ENCODE measurements at regions not wholly inside any gene's neighbourhood (a gene's known extent, or its start where the extent isn't known, plus 50 kb on each side); places are given as distances from the start of the nearest gene placed in this dataset.

DNA sequence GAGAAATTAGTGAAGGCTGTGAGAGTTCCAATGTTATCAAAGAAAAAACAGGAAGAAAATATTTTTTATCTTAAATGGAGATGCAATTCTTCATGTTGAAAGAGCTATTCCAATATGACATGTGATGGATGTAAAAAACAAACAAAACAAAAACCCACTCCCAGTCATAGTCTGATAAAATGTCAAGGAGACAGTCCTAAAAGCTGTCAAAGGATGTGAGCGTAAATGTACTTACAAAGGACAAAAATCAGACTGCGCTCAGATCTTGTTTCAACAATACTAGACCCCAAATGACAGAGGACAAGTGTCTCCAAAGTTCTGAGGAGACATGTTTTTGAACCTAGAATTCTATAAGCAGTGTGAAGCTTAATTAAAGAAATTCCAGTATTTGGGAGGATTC, 265.8 kb downstream of the PLPP3 start:
- no peak for TF ChIP-seq EZH2 (IDR thresholded peaks at IDR 0.05)
- TF ChIP-seq, protein P1, sequence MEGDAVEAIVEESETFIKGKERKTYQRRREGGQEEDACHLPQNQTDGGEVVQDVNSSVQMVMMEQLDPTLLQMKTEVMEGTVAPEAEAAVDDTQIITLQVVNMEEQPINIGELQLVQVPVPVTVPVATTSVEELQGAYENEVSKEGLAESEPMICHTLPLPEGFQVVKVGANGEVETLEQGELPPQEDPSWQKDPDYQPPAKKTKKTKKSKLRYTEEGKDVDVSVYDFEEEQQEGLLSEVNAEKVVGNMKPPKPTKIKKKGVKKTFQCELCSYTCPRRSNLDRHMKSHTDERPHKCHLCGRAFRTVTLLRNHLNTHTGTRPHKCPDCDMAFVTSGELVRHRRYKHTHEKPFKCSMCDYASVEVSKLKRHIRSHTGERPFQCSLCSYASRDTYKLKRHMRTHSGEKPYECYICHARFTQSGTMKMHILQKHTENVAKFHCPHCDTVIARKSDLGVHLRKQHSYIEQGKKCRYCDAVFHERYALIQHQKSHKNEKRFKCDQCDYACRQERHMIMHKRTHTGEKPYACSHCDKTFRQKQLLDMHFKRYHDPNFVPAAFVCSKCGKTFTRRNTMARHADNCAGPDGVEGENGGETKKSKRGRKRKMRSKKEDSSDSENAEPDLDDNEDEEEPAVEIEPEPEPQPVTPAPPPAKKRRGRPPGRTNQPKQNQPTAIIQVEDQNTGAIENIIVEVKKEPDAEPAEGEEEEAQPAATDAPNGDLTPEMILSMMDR (IDR thresholded peaks at IDR 0.05): no peak
- no peak for TF ChIP-seq EZH2phosphoT487 (IDR thresholded peaks at IDR 0.05)

All from neural progenitor cell (in vitro differentiated cells).